A673 (cell line): ENCODE measurements at regions not wholly inside any gene's neighbourhood (a gene's known extent, or its start where the extent isn't known, plus 50 kb on each side); places are given as distances from the start of the nearest gene placed in this dataset.
"Not testable (repeated sequence)": the region's sequence is repeated elsewhere in the genome, so short reads cannot be mapped to it uniquely, and the experiment has no call there.

Experiments
- BruUV-seq: library from RNA; stranded (reverse); fragments of 400-500 nt; replicated peaks from 2 replicates; lab custom pipeline; 2021; lab: Mats Ljungman, UMichigan
- CTCF ChIA-PET: fragments of 300-600 bp; sonication (Branson Sonifier 250); formaldehyde crosslinking; loops from one replicate; lab custom pipeline; 2022; ENCODE audit warnings: antibody characterized with exemption; lab: Charles Lee
- POLR2A ChIA-PET: fragments of 300-600 bp; sonication (Branson Sonifier 250); formaldehyde crosslinking; loops from one replicate; lab custom pipeline; 2022; ENCODE audit warnings: antibody characterized with exemption; ENCODE audit not compliant: low non-redundant PET; lab: Charles Lee
- DNase-seq: peaks from one replicate; pipeline ENCODE4 v3.0.0-alpha.2; 2015; ENCODE audit warnings: low spot score
- H3K27ac ChIP-seq: fragments of 200-600 bp; sonication (generic); 2 replicates; pipeline ENCODE4 v1.5.1; 2016; ENCODE audit warnings: mixed run types, low read depth, mild to moderate bottlenecking, mixed read lengths, antibody characterized with exemption, low read length; ENCODE audit not compliant: poor library complexity, severe bottlenecking
- H3K27me3 ChIP-seq: fragments of 200-600 bp; sonication (generic); replicated peaks from 2 replicates; pipeline ENCODE4 v1.6.1; 2017; ENCODE audit warnings: mixed run types, low read depth, mild to moderate bottlenecking, mixed read lengths, antibody characterized with exemption, low read length; ENCODE audit not compliant: insufficient read depth, poor library complexity
- H3K36me3 ChIP-seq: fragments of 200-600 bp; sonication (generic); 2 replicates; pipeline ENCODE4 v1.6.1; 2016; ENCODE audit warnings: mixed run types, mild to moderate bottlenecking, mixed read lengths, antibody characterized with exemption, low read length; ENCODE audit not compliant: insufficient read depth, poor library complexity, severe bottlenecking
- H3K4me1 ChIP-seq: fragments of 200-600 bp; sonication (generic); 2 replicates; pipeline ENCODE4 v1.6.1; 2017; ENCODE audit warnings: mixed run types, mild to moderate bottlenecking, mixed read lengths, antibody characterized with exemption, low read length; ENCODE audit not compliant: insufficient read depth, poor library complexity, severe bottlenecking
- H3K4me3 ChIP-seq: fragments of 200-600 bp; sonication (generic); 2 replicates; pipeline ENCODE4 v1.5.1; 2016; ENCODE audit warnings: low read depth, mixed run types, mild to moderate bottlenecking, mixed read lengths, low read length; ENCODE audit not compliant: poor library complexity, severe bottlenecking
- H3K9me3 ChIP-seq: fragments of 200-600 bp; sonication (generic); 2 replicates; pipeline ENCODE4 v1.6.1; 2016; ENCODE audit warnings: mixed run types, low read depth, mild to moderate bottlenecking, mixed read lengths, antibody characterized with exemption, low read length; ENCODE audit not compliant: poor library complexity, severe bottlenecking
- EZH2 ChIP-seq: fragments of 200-600 bp; sonication (generic); IDR thresholded peaks from 2 replicates; pipeline ENCODE4 v1.6.1; 2017; ENCODE audit warnings: borderline replicate concordance, low read depth, mild to moderate bottlenecking, mixed read lengths, antibody characterized with exemption, low read length; ENCODE audit not compliant: poor library complexity, severe bottlenecking
- intact Hi-C: fragments of 100-400 bp; cut with micrococcal nuclease; formaldehyde crosslinking; loops from one replicate; pipeline ENCODE4 v1.10.0; 2022; ENCODE audit not compliant: unreplicated experiment
- TF ChIP-seq, protein P1 (sequence below): fragments of 300-800, 200-600 bp; sonication (generic); conservative IDR thresholded peaks from 2 replicates; pipeline ENCODE4 v1.5.1; 2017; ENCODE audit warnings: low read depth, mild to moderate bottlenecking, antibody characterized with exemption, low read length, moderate library complexity, mixed read lengths

DNA sequence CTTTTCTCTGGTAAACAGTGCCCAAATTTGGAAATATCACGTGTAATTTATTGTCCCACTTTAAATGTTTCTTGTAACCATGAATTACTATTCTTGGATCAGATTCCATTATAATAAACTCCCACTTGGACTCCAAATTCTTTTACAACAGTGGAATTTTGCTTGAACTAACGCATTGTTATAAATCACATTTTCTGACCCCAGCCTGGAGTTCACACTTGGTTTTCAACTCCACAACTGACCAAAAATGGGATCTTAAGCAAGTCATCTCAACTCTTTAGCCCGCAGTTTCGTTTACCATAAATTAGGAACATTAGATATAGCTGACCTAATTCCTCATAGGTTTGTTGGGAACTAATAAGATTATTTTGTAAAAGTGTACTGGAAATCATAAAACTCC, 336.8 kb upstream of the NCAM1 start:
- POLR2A ChIA-PET, result no interaction called here

DNA sequence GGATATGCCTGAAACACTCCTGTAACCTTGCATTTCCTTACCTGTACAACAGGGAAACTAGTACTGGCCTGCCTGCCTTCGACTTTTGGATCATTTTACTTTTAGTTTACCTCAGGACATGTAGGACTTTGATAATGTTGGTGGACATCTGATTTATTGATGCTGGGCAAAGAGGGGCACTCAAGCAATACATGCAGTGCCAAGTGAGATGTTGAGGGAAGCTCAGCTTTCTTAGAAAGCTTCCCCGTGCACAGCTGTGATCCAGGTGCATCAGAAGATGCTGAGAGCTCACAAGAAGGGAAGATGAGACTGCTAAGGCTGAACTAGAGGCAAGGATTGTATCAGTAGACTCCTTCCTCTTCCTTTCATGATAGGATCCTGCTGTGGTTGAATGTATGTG, 336.2 kb upstream of the NCAM1 start:
- POLR2A ChIA-PET, H3K36me3 ChIP-seq, H3K4me3 ChIP-seq, H3K27ac ChIP-seq, H3K27me3 ChIP-seq, H3K9me3 ChIP-seq, H3K4me1 ChIP-seq, BruUV-seq, intact Hi-C loops, DNase-seq, CTCF ChIA-PET: not testable (repeated sequence)

More for the DNA sequence above, 336.8 kb upstream of the NCAM1 start:
- H3K9me3 ChIP-seq, result no peaks in the 10 kb centered on the region
- CTCF ChIA-PET, result no interaction called here
- H3K27me3 ChIP-seq, result no peaks in the 10 kb centered on the region
- intact Hi-C loops, result no loop called here
- H3K4me1 ChIP-seq, result no peaks in the 10 kb centered on the region
- H3K4me3 ChIP-seq, result no peak overlapping the region
- no peak for DNase-seq
- TF ChIP-seq EZH2, result no peak
- TF ChIP-seq, protein P1, sequence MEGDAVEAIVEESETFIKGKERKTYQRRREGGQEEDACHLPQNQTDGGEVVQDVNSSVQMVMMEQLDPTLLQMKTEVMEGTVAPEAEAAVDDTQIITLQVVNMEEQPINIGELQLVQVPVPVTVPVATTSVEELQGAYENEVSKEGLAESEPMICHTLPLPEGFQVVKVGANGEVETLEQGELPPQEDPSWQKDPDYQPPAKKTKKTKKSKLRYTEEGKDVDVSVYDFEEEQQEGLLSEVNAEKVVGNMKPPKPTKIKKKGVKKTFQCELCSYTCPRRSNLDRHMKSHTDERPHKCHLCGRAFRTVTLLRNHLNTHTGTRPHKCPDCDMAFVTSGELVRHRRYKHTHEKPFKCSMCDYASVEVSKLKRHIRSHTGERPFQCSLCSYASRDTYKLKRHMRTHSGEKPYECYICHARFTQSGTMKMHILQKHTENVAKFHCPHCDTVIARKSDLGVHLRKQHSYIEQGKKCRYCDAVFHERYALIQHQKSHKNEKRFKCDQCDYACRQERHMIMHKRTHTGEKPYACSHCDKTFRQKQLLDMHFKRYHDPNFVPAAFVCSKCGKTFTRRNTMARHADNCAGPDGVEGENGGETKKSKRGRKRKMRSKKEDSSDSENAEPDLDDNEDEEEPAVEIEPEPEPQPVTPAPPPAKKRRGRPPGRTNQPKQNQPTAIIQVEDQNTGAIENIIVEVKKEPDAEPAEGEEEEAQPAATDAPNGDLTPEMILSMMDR, result no peak
- BruUV-seq, result no TSS peak
- no peaks in the 10 kb centered on the region for H3K36me3 ChIP-seq
- H3K27ac ChIP-seq, result no peak overlapping the region

DNA sequence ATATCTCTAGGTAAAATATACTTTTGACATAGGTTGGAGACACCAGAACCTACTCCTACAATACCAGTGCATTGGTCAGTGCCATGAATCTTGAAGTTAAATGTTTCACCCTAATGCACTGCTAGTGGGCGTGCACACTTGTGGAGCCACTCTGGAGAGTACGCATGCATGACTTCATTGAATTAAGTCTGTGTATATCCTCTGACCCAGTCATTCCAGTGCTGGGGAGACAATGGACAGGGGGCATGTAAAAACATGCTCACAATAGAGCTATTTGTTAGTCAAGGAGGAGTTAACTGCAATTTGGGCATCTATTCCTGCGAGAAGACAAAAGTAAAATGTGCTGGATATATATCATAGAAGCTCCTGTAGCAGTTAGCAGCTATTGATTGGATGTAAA, 335.4 kb upstream of the NCAM1 start:
- intact Hi-C loops, result no loop called here
- H3K27me3 ChIP-seq, result no peaks in the 10 kb centered on the region
- H3K4me1 ChIP-seq, result peaks cover under 1% of the 10 kb centered on the region
- H3K36me3 ChIP-seq, result no peaks in the 10 kb centered on the region
- no peaks in the 10 kb centered on the region for H3K9me3 ChIP-seq
- TF ChIP-seq, protein P1, result no peak
- TF ChIP-seq EZH2, result no peak
- POLR2A ChIA-PET, result no interaction called here
- CTCF ChIA-PET, result no interaction called here
- DNase-seq, result no peak
- no peak overlapping the region for H3K4me3 ChIP-seq
- H3K27ac ChIP-seq, result no peak overlapping the region
- no TSS peak for BruUV-seq

GRCh38 chr11:112626731-112627130, 334.5 kb upstream of the NCAM1 start:
- H3K27me3 ChIP-seq, result no peaks in the 10 kb centered on the region
- H3K4me3 ChIP-seq, result no peak overlapping the region
- peaks cover 8% of the 10 kb centered on the region for H3K4me1 ChIP-seq
- H3K27ac ChIP-seq, result no peak overlapping the region
- no TSS peak for BruUV-seq
- no peaks in the 10 kb centered on the region for H3K36me3 ChIP-seq
- no peak for DNase-seq
- no peaks in the 10 kb centered on the region for H3K9me3 ChIP-seq
- CTCF ChIA-PET, result no interaction called here
- TF ChIP-seq, protein P1, result no peak
- TF ChIP-seq EZH2, result no peak
- intact Hi-C loops, result no loop called here
- POLR2A ChIA-PET, result no interaction called here
